ENCODE measurements at regions not wholly inside any gene's neighbourhood (a gene's known extent, or its start where the extent isn't known, plus 50 kb on each side); places are given as distances from the start of the nearest gene placed in this dataset.
A peak's percentile ranks its signal among the peaks of the same experiment; 100 is the strongest.
"Not testable (repeated sequence)": the region's sequence is repeated elsewhere in the genome, so short reads cannot be mapped to it uniquely, and the experiment has no call there.

DNA sequence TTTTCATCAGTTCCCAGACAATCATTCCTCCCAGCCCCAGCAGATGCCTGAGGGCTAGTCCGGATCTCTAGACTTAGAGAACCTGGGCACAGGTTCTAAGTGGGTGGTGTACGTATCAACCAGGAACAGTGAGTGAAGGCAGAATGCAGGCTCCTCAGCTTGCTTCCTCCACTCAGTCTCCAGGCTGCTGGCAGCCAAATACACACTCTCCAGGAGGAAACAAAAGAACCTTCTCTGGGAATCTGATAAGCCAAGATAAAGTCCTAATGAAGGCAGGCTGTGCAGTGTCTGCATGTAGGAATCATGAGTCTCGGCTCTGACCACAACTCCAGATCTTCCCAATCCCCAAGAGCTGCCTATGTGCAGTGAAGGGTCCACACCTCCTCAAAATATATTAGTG, 245.7 kb downstream of the SP3 start:
- no peak overlapping the region for H3K27ac ChIP-seq
- intact Hi-C loops (cut with DNase I) = no loop called here
- H3K4me3 ChIP-seq = no peak overlapping the region
- H3K27me3 ChIP-seq = no peaks in the 10 kb centered on the region
- ATAC-seq = no peak
- TF ChIP-seq, protein P1, sequence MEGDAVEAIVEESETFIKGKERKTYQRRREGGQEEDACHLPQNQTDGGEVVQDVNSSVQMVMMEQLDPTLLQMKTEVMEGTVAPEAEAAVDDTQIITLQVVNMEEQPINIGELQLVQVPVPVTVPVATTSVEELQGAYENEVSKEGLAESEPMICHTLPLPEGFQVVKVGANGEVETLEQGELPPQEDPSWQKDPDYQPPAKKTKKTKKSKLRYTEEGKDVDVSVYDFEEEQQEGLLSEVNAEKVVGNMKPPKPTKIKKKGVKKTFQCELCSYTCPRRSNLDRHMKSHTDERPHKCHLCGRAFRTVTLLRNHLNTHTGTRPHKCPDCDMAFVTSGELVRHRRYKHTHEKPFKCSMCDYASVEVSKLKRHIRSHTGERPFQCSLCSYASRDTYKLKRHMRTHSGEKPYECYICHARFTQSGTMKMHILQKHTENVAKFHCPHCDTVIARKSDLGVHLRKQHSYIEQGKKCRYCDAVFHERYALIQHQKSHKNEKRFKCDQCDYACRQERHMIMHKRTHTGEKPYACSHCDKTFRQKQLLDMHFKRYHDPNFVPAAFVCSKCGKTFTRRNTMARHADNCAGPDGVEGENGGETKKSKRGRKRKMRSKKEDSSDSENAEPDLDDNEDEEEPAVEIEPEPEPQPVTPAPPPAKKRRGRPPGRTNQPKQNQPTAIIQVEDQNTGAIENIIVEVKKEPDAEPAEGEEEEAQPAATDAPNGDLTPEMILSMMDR (IDR thresholded peaks at IDR 0.05) = no peak
- no peaks in the 10 kb centered on the region for H3K36me3 ChIP-seq
- no peaks in the 10 kb centered on the region for H3K9me3 ChIP-seq
- DNase-seq = no peak
- H3K4me1 ChIP-seq = no peaks in the 10 kb centered on the region

DNA sequence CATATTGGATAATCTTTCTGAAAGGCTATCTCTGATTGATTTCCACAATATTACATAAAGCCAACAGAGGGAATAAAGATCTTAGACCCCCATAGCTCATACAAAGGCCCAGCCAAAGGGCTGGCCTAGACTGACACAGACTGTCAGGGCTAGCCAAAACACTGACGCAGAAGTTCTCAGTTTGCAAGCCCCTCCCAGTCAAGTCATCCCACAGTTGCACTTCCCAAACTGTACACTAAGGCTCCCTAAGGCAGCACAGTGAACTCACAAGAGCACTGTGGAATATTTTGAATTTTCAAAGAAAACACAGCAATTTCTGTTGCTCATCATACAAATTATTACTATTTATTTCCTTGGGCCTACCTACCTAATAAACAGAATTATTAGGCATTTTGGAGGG, 244.9 kb downstream of the SP3 start:
- intact Hi-C loops (cut with DNase I) = no loop called here
- ATAC-seq = peak; percentile 52
- TF ChIP-seq, protein P1 (IDR thresholded peaks at IDR 0.05) = no peak
- DNase-seq = peak in 1 of 4 donors; percentile 8
- H3K4me3 ChIP-seq = no peak overlapping the region
- H3K27ac ChIP-seq = no peak overlapping the region
- H3K9me3 ChIP-seq = no peaks in the 10 kb centered on the region
- no peaks in the 10 kb centered on the region for H3K36me3 ChIP-seq
- H3K27me3 ChIP-seq = no peaks in the 10 kb centered on the region
- H3K4me1 ChIP-seq = no peaks in the 10 kb centered on the region

DNA sequence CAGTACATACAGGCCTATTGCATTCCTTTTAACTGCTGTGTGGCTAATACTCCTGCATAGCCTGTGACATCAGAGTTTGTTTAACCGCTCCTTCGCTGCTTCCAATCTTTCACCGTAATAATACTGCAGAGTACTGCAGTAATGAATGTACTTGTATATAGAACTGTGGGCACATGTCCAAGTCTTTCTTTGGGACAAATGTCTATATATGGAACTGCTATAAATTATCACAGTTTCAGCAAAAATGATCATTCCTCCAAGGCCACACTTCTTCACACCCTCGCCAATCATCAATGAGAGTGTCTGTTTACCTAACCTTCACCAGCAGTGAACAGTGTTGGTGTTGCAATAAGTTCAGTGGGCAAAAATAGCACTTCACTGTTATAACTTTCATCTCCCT, 230.4 kb downstream of the SP3 start:
- peak in 1 of 4 donors; percentile 35 for DNase-seq
- intact Hi-C loops (cut with DNase I) = no loop called here

DNA sequence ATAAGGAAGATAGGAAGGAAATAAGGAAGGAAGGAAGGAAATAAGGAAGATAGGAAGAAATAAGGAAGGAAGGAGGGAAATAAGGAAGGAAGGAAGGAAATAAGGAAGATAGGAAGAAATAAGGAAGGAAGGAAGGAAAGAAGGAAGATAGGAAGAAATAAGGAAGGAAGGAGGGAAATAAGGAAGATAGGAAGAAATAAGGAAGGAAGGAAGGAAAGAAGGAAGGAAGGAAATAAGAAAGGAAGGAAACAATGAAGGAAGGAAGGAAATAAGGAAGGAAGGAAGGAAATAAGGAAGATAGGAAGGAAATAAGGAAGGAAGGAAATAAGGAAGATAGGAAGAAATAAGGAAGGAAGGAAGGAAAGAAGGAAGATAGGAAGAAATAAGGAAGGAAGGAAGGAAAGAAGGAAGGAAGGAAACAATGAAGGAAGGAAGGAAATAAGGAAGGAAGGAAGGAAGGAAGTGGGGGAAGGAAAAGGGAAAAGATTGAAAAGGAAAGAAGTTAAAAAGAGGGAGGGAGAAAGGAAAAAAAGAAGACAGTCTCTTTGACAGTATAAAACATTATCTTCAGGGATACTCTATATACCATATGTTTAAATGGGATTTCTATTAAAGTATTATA, 227.1 kb downstream of the SP3 start:
- H3K4me1 ChIP-seq; H3K27ac ChIP-seq; H3K4me3 ChIP-seq; ATAC-seq; intact Hi-C loops (cut with DNase I); H3K9me3 ChIP-seq; DNase-seq; H3K36me3 ChIP-seq: not testable (repeated sequence)
- peaks cover 0 to 10% of the 10 kb centered on the region in 2 donors for H3K27me3 ChIP-seq

More for the DNA sequence above, 230.4 kb downstream of the SP3 start:
- H3K4me3 ChIP-seq = no peak overlapping the region
- H3K27ac ChIP-seq = no peak overlapping the region
- TF ChIP-seq, protein P1 (IDR thresholded peaks at IDR 0.05) = no peak
- H3K9me3 ChIP-seq = no peaks in the 10 kb centered on the region
- H3K36me3 ChIP-seq = no peaks in the 10 kb centered on the region
- no peaks in the 10 kb centered on the region for H3K27me3 ChIP-seq
- peak; percentile 25 for ATAC-seq
- no peaks in the 10 kb centered on the region for H3K4me1 ChIP-seq

DNA sequence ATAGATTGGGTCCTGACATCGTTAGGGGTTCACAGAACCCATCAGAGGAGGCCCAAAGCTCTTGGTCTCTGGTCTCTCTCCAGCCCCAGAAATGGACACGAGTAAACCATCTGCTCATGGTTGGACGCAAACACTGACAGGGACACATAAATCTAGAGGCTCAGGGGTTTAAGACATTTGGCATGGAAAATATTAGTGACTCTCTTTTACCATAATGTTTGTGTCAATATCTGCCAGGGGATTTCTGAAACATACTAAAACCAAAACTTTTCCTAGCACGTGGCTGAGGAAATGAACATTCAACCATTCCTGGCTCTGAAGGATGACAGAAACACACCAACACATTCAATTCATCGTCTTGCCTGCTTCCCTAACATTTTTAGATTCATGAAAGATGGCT, 226.2 kb downstream of the SP3 start:
- Histone ChIP-seq H3K4me3 (no peak overlapping the region), H3K4me1 (no peaks in the 10 kb centered on the region), H3K27ac (no peak overlapping the region), H3K9me3 (no peaks in the 10 kb centered on the region), H3K27me3 (peaks cover 0 to 14% of the 10 kb centered on the region in 2 donors), H3K36me3 (no peaks in the 10 kb centered on the region)
- no peak for ATAC-seq
- intact Hi-C loops (cut with DNase I) = no loop called here
- DNase-seq = no peak
- TF ChIP-seq, protein P1 (IDR thresholded peaks at IDR 0.05) = no peak

DNA sequence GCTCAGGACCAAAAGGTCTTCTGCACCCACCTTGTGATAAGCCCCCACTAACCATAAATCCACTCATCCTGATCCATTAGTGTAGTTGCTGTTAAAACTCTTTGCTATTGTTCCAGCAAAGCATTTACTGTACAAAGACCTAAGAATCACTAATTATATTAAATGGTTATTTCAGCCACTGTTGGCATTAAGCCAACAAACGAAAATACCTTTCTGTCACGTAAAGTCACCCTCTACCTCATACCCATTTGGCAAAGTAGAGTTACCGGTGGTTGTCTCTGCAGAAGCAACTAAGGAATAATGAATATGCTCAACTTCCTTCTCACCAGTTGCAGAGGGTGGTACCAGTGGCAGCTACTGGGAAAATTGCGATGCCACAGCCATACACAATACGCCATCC, 224.5 kb downstream of the SP3 start:
- intact Hi-C loops (cut with DNase I) = no loop called here
- H3K4me3 ChIP-seq = no peak overlapping the region

More for the DNA sequence above, 224.5 kb downstream of the SP3 start:
- H3K36me3 ChIP-seq = no peaks in the 10 kb centered on the region
- no peaks in the 10 kb centered on the region for H3K9me3 ChIP-seq
- TF ChIP-seq, protein P1 (IDR thresholded peaks at IDR 0.05) = no peak
- H3K27ac ChIP-seq = no peak overlapping the region
- no peak for ATAC-seq
- H3K4me1 ChIP-seq = no peaks in the 10 kb centered on the region
- no peak for DNase-seq
- peaks cover 0 to 17% of the 10 kb centered on the region in 2 donors for H3K27me3 ChIP-seq

Measured in left lung (tissue), 4 donors.